ENCODE measurements at regions not wholly inside any gene's neighbourhood (a gene's known extent, or its start where the extent isn't known, plus 50 kb on each side); places are given as distances from the start of the nearest gene placed in this dataset.
A peak's percentile ranks its signal among the peaks of the same experiment; 100 is the strongest.

DNA sequence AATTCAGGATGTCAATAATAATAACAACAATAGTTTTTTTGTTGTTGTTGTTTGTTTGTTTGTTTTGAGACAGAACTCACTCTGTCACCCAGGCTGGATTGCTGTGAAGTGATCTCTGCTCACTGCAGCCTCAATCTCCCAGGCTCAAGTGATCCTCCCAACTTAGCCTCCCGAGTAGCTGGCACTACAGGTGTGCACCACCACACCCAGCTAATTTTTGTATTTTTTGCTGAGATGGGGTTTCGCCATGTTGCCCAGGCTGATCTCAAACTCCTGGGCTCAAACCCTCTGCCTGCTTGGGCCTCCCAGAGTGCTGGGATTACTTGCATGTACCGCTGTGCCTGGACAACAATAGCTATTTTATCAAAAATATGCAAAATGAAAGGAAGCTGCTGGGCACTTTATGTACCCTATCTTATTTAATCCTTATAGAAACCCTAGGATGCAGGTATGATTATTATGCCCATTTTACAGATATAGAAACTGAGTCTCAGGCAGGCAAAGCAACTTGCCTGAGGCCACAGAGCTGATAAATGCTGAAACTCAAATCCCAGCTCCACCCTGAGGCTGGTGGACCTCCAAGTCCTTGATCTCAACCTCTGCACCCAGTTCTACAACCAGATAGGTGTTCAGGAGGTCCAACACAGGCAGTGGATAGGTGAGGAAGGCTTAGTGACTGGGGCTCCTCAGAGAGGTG is 57.4 kb upstream of the CTPS1 start:
- TF ChIP-seq, protein P1, sequence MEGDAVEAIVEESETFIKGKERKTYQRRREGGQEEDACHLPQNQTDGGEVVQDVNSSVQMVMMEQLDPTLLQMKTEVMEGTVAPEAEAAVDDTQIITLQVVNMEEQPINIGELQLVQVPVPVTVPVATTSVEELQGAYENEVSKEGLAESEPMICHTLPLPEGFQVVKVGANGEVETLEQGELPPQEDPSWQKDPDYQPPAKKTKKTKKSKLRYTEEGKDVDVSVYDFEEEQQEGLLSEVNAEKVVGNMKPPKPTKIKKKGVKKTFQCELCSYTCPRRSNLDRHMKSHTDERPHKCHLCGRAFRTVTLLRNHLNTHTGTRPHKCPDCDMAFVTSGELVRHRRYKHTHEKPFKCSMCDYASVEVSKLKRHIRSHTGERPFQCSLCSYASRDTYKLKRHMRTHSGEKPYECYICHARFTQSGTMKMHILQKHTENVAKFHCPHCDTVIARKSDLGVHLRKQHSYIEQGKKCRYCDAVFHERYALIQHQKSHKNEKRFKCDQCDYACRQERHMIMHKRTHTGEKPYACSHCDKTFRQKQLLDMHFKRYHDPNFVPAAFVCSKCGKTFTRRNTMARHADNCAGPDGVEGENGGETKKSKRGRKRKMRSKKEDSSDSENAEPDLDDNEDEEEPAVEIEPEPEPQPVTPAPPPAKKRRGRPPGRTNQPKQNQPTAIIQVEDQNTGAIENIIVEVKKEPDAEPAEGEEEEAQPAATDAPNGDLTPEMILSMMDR (IDR thresholded peaks at IDR 0.05; ENCODE audit: borderline replicate concordance): no peak
- intact Hi-C loops (cut with micrococcal nuclease): no loop called here
- H3K9me3 ChIP-seq (replicated peaks): no peaks in the 10 kb centered on the region

GRCh38 chr1:40922969-40923368 is 56.5 kb upstream of the CTPS1 start:
- Histone ChIP-seq H3K4me1 (peaks cover 10% of the 10 kb centered on the region), H3K36me3 (no peaks in the 10 kb centered on the region), H3K27me3 (ENCODE audit: low read depth) (no peaks in the 10 kb centered on the region), H3K9me3 (replicated peaks) (no peaks in the 10 kb centered on the region), H3K4me3 (no peak overlapping the region), H3K27ac (replicated peaks) (no peak overlapping the region)
- DNase-seq: no peak
- intact Hi-C loops (cut with micrococcal nuclease): no loop called here
- TF ChIP-seq, protein P1 (IDR thresholded peaks at IDR 0.05; ENCODE audit: borderline replicate concordance): peak; percentile 20

More for the DNA sequence above, 57.4 kb upstream of the CTPS1 start:
- no peak for DNase-seq
- Histone ChIP-seq H3K27ac (replicated peaks) (no peak overlapping the region), H3K4me1 (peaks cover 10% of the 10 kb centered on the region), H3K36me3 (no peaks in the 10 kb centered on the region), H3K27me3 (ENCODE audit: low read depth) (no peaks in the 10 kb centered on the region), H3K4me3 (no peak overlapping the region)

- no peak for DNase-seq
- TF ChIP-seq, protein P1 (IDR thresholded peaks at IDR 0.05; ENCODE audit: borderline replicate concordance): no peak
Measured at GRCh38 chr1:40923511-40924020, 55.9 kb upstream of the CTPS1 start.

DNA sequence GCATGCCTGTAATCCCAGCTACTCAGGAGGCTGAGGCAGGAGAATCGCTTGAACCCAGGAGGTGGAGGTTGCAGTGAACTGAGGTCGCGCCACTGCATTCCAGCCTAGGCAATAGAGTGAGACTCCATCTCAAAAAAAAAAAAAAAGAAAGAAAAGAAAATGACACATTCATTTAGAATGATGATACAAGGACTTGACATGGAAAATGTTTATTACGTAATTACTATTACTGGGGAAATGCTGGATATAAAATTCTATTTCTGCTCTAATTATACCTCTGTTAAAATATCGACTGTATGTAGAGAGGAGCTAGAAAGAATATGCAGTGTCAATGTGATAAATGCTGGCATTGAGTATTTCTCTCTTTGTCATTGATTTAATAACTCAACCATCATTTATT is 54.7 kb upstream of the CTPS1 start:
- peaks cover 10% of the 10 kb centered on the region for H3K4me1 ChIP-seq
- H3K36me3 ChIP-seq: no peaks in the 10 kb centered on the region
- H3K27ac ChIP-seq (replicated peaks): no peak overlapping the region
- intact Hi-C loops (cut with micrococcal nuclease): no loop called here
- H3K27me3 ChIP-seq (ENCODE audit: low read depth): no peaks in the 10 kb centered on the region
- H3K9me3 ChIP-seq (replicated peaks): no peaks in the 10 kb centered on the region
- TF ChIP-seq, protein P1 (IDR thresholded peaks at IDR 0.05; ENCODE audit: borderline replicate concordance): no peak
- H3K4me3 ChIP-seq: no peak overlapping the region
- no peak for DNase-seq

More at GRCh38 chr1:40923511-40924020, 55.9 kb upstream of the CTPS1 start:
- intact Hi-C loops (cut with micrococcal nuclease): no loop called here
- Histone ChIP-seq H3K4me1 (peaks cover 10% of the 10 kb centered on the region), H3K9me3 (replicated peaks) (no peaks in the 10 kb centered on the region), H3K4me3 (no peak overlapping the region), H3K27ac (replicated peaks) (no peak overlapping the region), H3K27me3 (ENCODE audit: low read depth) (no peaks in the 10 kb centered on the region), H3K36me3 (no peaks in the 10 kb centered on the region)

- H3K27me3 ChIP-seq (ENCODE audit: low read depth): no peaks in the 10 kb centered on the region
- DNase-seq: no peak
- no peak overlapping the region for H3K27ac ChIP-seq (replicated peaks)
- no peaks in the 10 kb centered on the region for H3K36me3 ChIP-seq
- TF ChIP-seq, protein P1 (IDR thresholded peaks at IDR 0.05; ENCODE audit: borderline replicate concordance): no peak
- H3K4me1 ChIP-seq: peaks cover 10% of the 10 kb centered on the region
- intact Hi-C loops (cut with micrococcal nuclease): no loop called here
- H3K4me3 ChIP-seq: no peak overlapping the region
- no peaks in the 10 kb centered on the region for H3K9me3 ChIP-seq (replicated peaks)
Measured at GRCh38 chr1:40925834-40926410, 53.6 kb upstream of the CTPS1 start.

All from left ventricle myocardium inferior (tissue), 1 donor.